Psoas muscle (tissue), 7 donors: ENCODE measurements at regions not wholly inside any gene's neighbourhood (a gene's known extent, or its start where the extent isn't known, plus 50 kb on each side); places are given as distances from the start of the nearest gene placed in this dataset.

Experiments
- ATAC-seq, 4 donors: fragments of 200-7000 bp; cut with Tn5 transposase; one replicate each; pipeline ENCODE4 v1.9.1; 2020; ENCODE audit warnings: moderate library complexity in 3 of 4, mild to moderate bottlenecking in 2 of 4
- DNase-seq, 2 donors: peaks; one replicate each; pipeline ENCODE4 v3.0.0-alpha.2; 2020
- H3K27ac ChIP-seq: fragments of 200-600 bp; one replicate; pipeline ENCODE4 v1.8.0; 2022
- H3K27me3 ChIP-seq, 3 donors: fragments of 200-600 bp in 1 of 3; one replicate each; pipeline versions ENCODE4 v1.6.1 to v1.8.0; 2013 to 2022; ENCODE audit warnings: low read length in 2 of 3, mild to moderate bottlenecking in 2 of 3, moderate library complexity in 1 of 3; ENCODE audit not compliant: insufficient read depth in 3 of 3
- H3K36me3 ChIP-seq, 2 donors: fragments of 200-600 bp in 1 of 2; one replicate each; pipeline versions ENCODE4 v1.6.1 to v1.8.0; 2013 to 2022; ENCODE audit warnings: low read depth in 1 of 2, mild to moderate bottlenecking in 1 of 2, moderate library complexity in 1 of 2; ENCODE audit not compliant: insufficient read depth in 1 of 2
- H3K4me1 ChIP-seq: fragments of 200-600 bp; one replicate; pipeline ENCODE4 v1.8.0; 2022
- H3K4me3 ChIP-seq: fragments of 200-600 bp; one replicate; pipeline ENCODE4 v1.8.0; 2022; ENCODE audit warnings: mild to moderate bottlenecking
- H3K9me3 ChIP-seq: fragments of 200-600 bp; one replicate; pipeline ENCODE4 v1.8.0; 2022
- WGBS, 3 donors: extraction: QIAGEN DNeasy Blood & Tissue Kit; methylation state at CpG; one replicate each; pipeline versions ENCODE4 v1.1.6 to v1.1.7; 2013; 5-methylcytosine and 5-hydroxymethylcytosine counted together
- intact Hi-C, 2 donors: fragments of 100-400 bp; cut with DNase I; formaldehyde crosslinking; loops; one replicate each; pipeline versions ENCODE4 v1.11.0 to v1.14.2; 2022
- TF ChIP-seq, protein P1 (sequence below): fragments of 200-600 bp; IDR thresholded peaks from one replicate; pipeline ENCODE4 v1.8.0; 2022; ENCODE audit warnings: antibody characterized with exemption
- donor health status: healthy with polysubstance abuse.
- donor health status: DM: no; HTN: no; CAD: no; lungs with moderate emphysema.
- donor health status: Bipolar disorder and iron deficiency.
- donor health status: healthy.
- donor health status: DM: yes; HTN: yes; CAD: no.
- donor health status: DM: no; HTN: no; CAD: no.
- donor health status: DM: yes; HTN: yes; CAD: no.

DNA sequence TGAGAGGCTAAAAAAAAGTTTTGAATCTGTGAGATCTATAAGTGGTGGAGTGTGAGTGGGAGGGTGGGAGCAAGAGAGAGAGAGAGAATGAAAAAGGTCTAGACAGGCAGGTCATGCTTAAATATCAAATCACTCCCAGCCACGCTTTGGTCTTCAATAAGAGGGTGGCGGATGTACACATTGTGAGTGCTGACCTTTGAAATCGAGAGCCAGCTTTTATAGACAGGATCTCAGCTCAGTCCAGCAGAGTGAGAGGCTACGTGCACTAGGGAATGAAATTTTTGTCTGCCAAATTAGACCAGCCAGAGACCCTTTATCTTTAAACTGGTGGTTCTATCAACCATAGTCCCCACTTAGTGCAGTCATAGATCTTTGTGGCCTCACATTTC lies 342.3 kb upstream of the PROK2 start:
- peaks cover 28% of the 10 kb centered on the region for H3K4me1 ChIP-seq
- no peak overlapping the region for H3K27ac ChIP-seq
- no peaks in the 10 kb centered on the region for H3K27me3 ChIP-seq
- H3K9me3 ChIP-seq = no peaks in the 10 kb centered on the region
- ATAC-seq (no peak), DNase-seq (no peak)
- 87 to 91% (median 90%) methylated on average over 4 of the region's 4 CpGs for WGBS, 3 donors
- H3K4me3 ChIP-seq = no peak overlapping the region
- H3K36me3 ChIP-seq = no peaks in the 10 kb centered on the region
- intact Hi-C loops = loop anchor here in 1 of 2 donors (10.0 kb wide), 1 partner anchor 108 kb away; no protein-coding TSS in a partner anchor
- TF ChIP-seq, protein P1, sequence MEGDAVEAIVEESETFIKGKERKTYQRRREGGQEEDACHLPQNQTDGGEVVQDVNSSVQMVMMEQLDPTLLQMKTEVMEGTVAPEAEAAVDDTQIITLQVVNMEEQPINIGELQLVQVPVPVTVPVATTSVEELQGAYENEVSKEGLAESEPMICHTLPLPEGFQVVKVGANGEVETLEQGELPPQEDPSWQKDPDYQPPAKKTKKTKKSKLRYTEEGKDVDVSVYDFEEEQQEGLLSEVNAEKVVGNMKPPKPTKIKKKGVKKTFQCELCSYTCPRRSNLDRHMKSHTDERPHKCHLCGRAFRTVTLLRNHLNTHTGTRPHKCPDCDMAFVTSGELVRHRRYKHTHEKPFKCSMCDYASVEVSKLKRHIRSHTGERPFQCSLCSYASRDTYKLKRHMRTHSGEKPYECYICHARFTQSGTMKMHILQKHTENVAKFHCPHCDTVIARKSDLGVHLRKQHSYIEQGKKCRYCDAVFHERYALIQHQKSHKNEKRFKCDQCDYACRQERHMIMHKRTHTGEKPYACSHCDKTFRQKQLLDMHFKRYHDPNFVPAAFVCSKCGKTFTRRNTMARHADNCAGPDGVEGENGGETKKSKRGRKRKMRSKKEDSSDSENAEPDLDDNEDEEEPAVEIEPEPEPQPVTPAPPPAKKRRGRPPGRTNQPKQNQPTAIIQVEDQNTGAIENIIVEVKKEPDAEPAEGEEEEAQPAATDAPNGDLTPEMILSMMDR = no peak

DNA sequence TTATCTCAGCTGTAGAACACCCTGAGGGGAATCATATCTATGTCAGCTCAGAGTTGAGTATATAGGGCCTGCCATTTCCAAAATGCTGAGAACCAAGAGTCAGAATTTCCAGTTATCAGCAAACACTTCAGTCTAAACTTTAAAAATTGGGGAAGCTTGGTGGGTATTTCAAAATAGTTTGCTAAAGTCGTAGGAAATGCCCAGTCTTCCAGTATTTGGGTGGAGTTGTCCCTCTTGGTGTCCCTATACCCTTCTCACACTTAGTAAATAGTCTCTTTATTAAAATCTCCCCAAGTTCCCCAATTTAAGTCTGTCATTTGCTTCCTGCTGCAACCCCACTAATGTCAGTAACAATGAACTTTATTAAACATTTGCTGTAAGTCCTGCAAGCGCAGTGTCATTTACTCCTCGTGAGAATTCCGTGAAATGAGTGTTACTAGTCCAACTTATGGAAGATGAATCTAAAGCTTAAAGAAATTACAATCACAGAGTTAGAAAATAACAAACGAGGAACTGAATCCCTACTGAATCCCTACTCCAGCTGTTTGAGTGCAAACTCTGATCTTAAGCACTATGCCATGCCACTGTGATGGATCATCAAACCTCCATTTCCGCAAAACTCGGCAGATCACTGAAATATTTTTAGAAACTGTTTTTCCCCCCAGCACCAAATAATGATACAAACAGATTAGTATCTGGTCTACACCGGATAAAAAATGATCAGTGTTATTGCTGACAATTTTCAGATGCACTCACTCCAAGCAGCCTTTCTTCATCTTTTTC lies 341.7 kb upstream of the PROK2 start:
- Histone ChIP-seq H3K27ac (no peak overlapping the region), H3K4me3 (no peak overlapping the region), H3K4me1 (peaks cover 28% of the 10 kb centered on the region), H3K36me3 (no peaks in the 10 kb centered on the region), H3K27me3 (no peaks in the 10 kb centered on the region), H3K9me3 (no peaks in the 10 kb centered on the region)
- ATAC-seq (no peak), DNase-seq (no peak)
- intact Hi-C loops = loop anchor here in 1 of 2 donors (10.0 kb wide), 1 partner anchor 108 kb away; no protein-coding TSS in a partner anchor
- WGBS, 3 donors = 88 to 89% (median 89%) methylated on average over 8 of the region's 8 CpGs
- TF ChIP-seq, protein P1 = no peak

GRCh38 chr3:72123908-72124441 lies 339.0 kb upstream of the PROK2 start:
- peak; percentile 97 to 98 (median 97) for ATAC-seq
- TF ChIP-seq, protein P1 = no peak
- Histone ChIP-seq H3K27me3 (no peaks in the 10 kb centered on the region), H3K27ac (peak overlapping the region; percentile 60), H3K9me3 (no peaks in the 10 kb centered on the region), H3K4me1 (peaks cover 15% of the 10 kb centered on the region), H3K36me3 (no peaks in the 10 kb centered on the region), H3K4me3 (no peak overlapping the region)
- intact Hi-C loops = loop anchor here in 1 of 2 donors (10.0 kb wide), 1 partner anchor 111 kb away; no protein-coding TSS in a partner anchor
- DNase-seq = peak; percentile 66 to 85
- WGBS, 3 donors = 11 to 29% (median 20%) methylated on average over 7 of the region's 7 CpGs

- Histone ChIP-seq H3K27ac (no peak overlapping the region), H3K27me3 (no peaks in the 10 kb centered on the region), H3K36me3 (no peaks in the 10 kb centered on the region), H3K9me3 (no peaks in the 10 kb centered on the region), H3K4me3 (no peak overlapping the region), H3K4me1 (peaks cover 12% of the 10 kb centered on the region)
- ATAC-seq (no peak), DNase-seq (no peak)
- TF ChIP-seq, protein P1 = no peak
- intact Hi-C loops = loop anchor here in 1 of 2 donors (10.0 kb wide), 1 partner anchor 114 kb away; no protein-coding TSS in a partner anchor
- WGBS, 3 donors = 83 to 88% (median 87%) methylated on average over 5 of the region's 5 CpGs
Measured at GRCh38 chr3:72120806-72121778, 336.1 kb upstream of the PROK2 start.
